GM06990 (cell line): ENCODE measurements at regions not wholly inside any gene's neighbourhood (a gene's known extent, or its start where the extent isn't known, plus 50 kb on each side); places are given as distances from the start of the nearest gene placed in this dataset.
"Not testable (repeated sequence)": the region's sequence is repeated elsewhere in the genome, so short reads cannot be mapped to it uniquely, and the experiment has no call there.

ENCODE experiments used
- DNase-seq: peaks from one replicate; pipeline ENCODE4 v3.0.0-alpha.2; 2011; ENCODE audit not compliant: insufficient read length; ENCODE audit errors: extremely low read depth
- H3K27me3 ChIP-seq: replicated peaks from 2 replicates; pipeline ENCODE4 v1.6.0; 2011; ENCODE audit warnings: low read length; ENCODE audit not compliant: control insufficient read depth, insufficient read depth
- H3K36me3 ChIP-seq: 2 replicates; pipeline ENCODE4 v1.5.1; 2011; ENCODE audit warnings: low read length; ENCODE audit not compliant: control insufficient read depth, insufficient read depth
- H3K4me3 ChIP-seq: replicated peaks from 2 replicates; pipeline ENCODE4 v1.5.1; 2011; ENCODE audit warnings: low read depth, mild to moderate bottlenecking, control low read depth, low read length
- CTCF ChIP-seq: IDR thresholded peaks from 2 replicates; pipeline ENCODE4 v1.5.1; 2011; ENCODE audit warnings: low read length, control low read depth, mild to moderate bottlenecking, inconsistent platforms; ENCODE audit not compliant: insufficient read depth, poor library complexity, severe bottlenecking

GRCh38 chr6:8299034-8299433 lies 136.3 kb downstream of the SLC35B3 start:
- no peak for DNase-seq
- Histone ChIP-seq H3K4me3 (no peak overlapping the region), H3K36me3 (no peaks in the 10 kb centered on the region), H3K27me3 (no peaks in the 10 kb centered on the region; the same call in 1 of the 2 replicates)
- TF ChIP-seq CTCF, result no peak

- H3K36me3 ChIP-seq, H3K4me3 ChIP-seq, DNase-seq, H3K27me3 ChIP-seq: not testable (repeated sequence)
Measured at GRCh38 chr6:8282946-8283345, 152.4 kb downstream of the SLC35B3 start.

GRCh38 chr6:8282380-8282779 lies 153.0 kb downstream of the SLC35B3 start:
- Histone ChIP-seq H3K36me3 (no peaks in the 10 kb centered on the region), H3K4me3 (no peak overlapping the region), H3K27me3 (no peaks in the 10 kb centered on the region; the same call in 1 of the 2 replicates)
- peak; percentile 3 for DNase-seq
- no peak for TF ChIP-seq CTCF

GRCh38 chr6:8279041-8279805 lies 156.1 kb downstream of the SLC35B3 start:
- no peak for DNase-seq
- no peak overlapping the region for H3K4me3 ChIP-seq
- no peak for TF ChIP-seq CTCF

GRCh38 chr6:8278562-8278961 lies 156.8 kb downstream of the SLC35B3 start:
- H3K27me3 ChIP-seq, result no peaks in the 10 kb centered on the region; the same call in 1 of the 2 replicates
- DNase-seq, result no peak
- H3K36me3 ChIP-seq, result no peaks in the 10 kb centered on the region
- H3K4me3 ChIP-seq, result no peak overlapping the region
- no peak for TF ChIP-seq CTCF

More at GRCh38 chr6:8279041-8279805, 156.1 kb downstream of the SLC35B3 start:
- H3K36me3 ChIP-seq, result no peaks in the 10 kb centered on the region
- H3K27me3 ChIP-seq, result no peaks in the 10 kb centered on the region; the same call in 1 of the 2 replicates

- no peak for TF ChIP-seq CTCF
- Histone ChIP-seq H3K4me3 (no peak overlapping the region), H3K36me3 (no peaks in the 10 kb centered on the region), H3K27me3 (no peaks in the 10 kb centered on the region; the same call in 1 of the 2 replicates)
- no peak for DNase-seq
Measured at GRCh38 chr6:8277769-8278168, 157.6 kb downstream of the SLC35B3 start.
